Endothelial cell of umbilical vein (primary cell): ENCODE measurements at regions not wholly inside any gene's neighbourhood (a gene's known extent, or its start where the extent isn't known, plus 50 kb on each side); places are given as distances from the start of the nearest gene placed in this dataset.

Source experiments
- CTCF ChIP-seq, 2 donors: IDR thresholded peaks; 1 replicate in 1 of 2; 2 replicates in 1 of 2; pipeline ENCODE4 v1.5.1; 2011; ENCODE audit warnings: low read length in 2 of 2, mild to moderate bottlenecking in 2 of 2, moderate library complexity in 2 of 2, control low read depth in 1 of 2, inconsistent platforms in 1 of 2, low read depth in 1 of 2; ENCODE audit not compliant: insufficient read depth in 1 of 2; ENCODE audit errors: extremely low read depth in 1 of 2
- EZH2 ChIP-seq: IDR thresholded peaks from 2 replicates; pipeline ENCODE4 v1.6.1; 2012; ENCODE audit warnings: borderline replicate concordance, low read depth, mild to moderate bottlenecking, moderate library complexity, low read length, inconsistent platforms; ENCODE audit not compliant: severe bottlenecking
- JUN ChIP-seq: IDR thresholded peaks from 2 replicates; pipeline ENCODE4 v1.6.1; 2011; ENCODE audit warnings: borderline replicate concordance, low read depth; ENCODE audit not compliant: insufficient read length, insufficient read depth
- MYC ChIP-seq: IDR thresholded peaks from one replicate; pipeline ENCODE4 v1.6.1; 2011; ENCODE audit warnings: mild to moderate bottlenecking, low read depth, low read length
- POLR2A ChIP-seq: IDR thresholded peaks from 2 replicates; pipeline ENCODE4 v1.6.1; 2012; ENCODE audit warnings: low read depth, mild to moderate bottlenecking, control low read depth, low read length
- POLR2AphosphoS5 ChIP-seq: IDR thresholded peaks from 2 replicates; pipeline ENCODE4 v1.6.1; 2012; ENCODE audit warnings: low read depth, mild to moderate bottlenecking, control low read depth, low read length, moderate library complexity; ENCODE audit not compliant: insufficient read depth

GRCh38 chr18:23391156-23391555 lies 61.9 kb upstream of the RIOK3 start:
- TF ChIP-seq EZH2 (no peak), JUN (no peak), CTCF (IDR thresholded peaks at IDR 0.05; ENCODE audit: extremely low read depth in 1 of 2, insufficient read depth in 1 of 2, low read depth in 1 of 2, low read length in 2 of 2) (no peak), POLR2AphosphoS5 (no peak), POLR2A (no peak), MYC (no peak)
